ENCODE measurements at regions not wholly inside any gene's neighbourhood (a gene's known extent, or its start where the extent isn't known, plus 50 kb on each side); places are given as distances from the start of the nearest gene placed in this dataset.

DNA sequence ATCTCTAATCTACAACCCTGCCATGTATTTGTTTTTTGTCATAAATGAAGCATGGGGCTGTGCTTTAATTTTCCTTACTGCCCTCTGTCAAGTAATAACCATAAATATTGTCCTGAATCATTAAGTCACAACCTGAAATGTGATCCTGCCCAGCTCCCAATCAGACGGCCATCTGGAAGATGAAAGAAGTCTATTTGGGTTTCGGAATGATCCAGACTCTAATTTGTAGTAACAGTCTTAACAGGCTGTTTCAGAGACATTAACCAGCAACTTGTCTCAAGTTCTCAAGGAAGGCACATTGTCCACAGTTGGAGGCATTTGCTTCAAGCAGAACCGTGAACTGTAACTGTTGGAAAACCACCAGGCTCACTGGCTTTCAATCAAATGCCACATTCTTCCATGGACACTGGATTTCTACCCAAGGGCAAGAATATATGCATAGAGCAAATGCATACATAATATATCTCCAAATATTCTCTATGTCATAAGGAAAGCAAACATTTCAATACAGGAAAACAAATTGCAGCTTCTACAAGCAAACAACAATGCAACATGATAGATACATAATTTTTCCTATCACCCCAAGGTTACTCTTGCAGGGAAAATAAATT is 405.2 kb upstream of the NPVF start:
- DNase-seq (ENCODE audit: low read depth), result no peak

DNA sequence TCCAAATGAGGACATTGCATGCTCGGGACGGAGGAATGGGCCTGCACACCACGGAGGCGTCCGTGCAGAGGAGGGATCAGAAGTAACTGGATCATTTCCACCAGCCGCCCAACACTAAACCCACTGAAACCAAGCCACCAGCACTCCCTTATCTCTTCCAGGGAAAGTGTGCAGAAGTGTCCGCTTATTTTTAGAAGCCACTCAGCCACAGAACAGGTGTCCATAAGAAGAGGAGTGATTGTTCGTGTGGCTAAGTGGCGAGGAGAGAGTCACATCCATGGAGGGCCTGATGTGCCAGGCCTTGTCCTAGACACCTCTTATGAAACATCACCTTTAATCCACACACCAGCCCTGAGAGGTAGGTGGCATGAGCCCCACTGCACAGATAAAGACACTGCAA is 407.9 kb upstream of the NPVF start:
- no peak for DNase-seq (ENCODE audit: low read depth)

DNA sequence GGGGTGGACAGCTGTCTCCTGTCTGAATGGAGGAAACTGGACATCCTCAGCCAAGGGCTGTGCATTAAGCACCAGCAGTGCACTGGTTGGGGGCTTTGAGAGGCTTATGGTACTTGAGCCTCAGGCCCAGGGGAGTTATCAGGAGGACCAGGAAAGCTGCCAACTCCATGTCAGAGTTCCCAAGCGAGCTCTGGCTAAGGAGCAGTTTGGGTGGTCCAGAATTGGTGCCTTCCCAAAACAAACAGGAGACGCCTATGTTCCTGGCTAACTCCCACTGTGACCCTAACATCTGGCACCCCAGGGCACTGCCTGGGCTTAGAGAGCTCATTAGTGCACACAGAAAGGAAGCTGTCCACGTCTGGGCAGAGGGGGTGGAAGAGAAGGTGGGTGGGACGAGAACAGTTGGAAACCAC is 408.6 kb upstream of the NPVF start:
- no peak for DNase-seq (ENCODE audit: low read depth)

DNA sequence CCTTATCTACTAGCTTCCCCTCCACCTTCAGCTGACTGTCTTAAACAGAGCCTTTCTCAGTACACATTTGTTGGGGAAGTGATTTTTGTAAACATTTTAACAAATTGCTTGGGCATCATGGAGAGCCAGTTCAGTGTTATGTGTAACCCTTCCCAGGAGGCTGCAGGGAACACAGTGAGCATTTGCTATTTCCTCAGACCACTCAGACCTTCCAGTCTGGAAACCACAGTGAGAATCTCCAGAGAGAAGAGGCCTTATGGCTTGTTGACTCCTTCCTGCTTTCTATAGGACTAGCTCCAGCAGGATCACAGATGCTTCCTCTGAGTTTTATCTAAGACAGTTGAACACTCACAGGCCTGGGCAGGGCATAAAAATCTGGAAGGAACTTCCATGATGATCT is 409.8 kb upstream of the NPVF start:
- no peak for DNase-seq (ENCODE audit: low read depth)

DNA sequence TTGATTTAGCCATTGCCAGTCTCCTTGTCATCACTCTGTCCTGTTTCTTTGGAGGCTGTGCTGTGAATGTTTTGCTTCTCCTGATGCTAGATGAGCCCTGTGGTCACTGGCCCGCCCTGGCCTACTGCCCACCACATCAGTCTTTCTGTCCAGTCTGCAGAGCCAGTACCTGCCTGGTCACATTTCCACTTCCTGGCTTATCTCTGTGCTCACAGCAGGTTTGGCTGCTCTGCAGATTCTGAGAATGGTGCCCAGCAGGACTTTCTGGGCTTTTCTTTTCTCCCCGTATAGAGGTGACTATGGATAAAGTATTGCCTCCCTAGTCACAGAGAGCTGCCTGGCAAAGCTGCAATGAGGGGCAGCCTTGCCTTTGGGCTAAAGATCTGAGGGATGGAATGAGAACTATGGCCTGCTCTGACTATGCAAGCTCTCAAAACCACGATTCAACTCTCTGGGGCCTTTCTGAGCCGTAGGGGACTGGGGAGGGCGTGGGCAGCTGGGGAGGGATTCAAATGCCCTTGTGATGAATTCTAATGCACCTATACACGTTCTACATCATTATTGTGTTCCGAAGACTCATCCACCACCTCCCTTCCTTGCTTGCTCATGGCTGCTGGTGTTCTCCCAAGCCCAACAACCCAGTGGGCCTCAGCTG is 410.4 kb upstream of the NPVF start:
- DNase-seq (ENCODE audit: low read depth), result no peak

DNA sequence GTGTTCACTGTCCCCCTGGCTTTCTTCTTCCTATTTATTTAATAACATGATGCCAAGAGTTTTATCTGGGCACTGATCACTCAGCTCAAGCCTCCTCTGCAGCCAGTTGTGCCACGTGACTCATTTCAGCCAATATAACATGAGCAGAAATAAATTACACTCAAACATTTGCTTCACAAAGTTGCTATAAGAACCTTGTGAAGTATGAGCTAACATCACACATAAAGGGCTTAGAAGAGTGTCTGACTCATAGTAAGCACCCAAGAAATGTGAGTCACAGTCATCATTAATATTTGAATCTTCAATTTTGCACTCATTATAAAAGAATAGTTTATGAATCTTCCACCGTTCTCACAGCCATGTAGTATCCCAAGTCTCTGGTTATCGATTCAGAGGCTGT is 414.6 kb upstream of the NPVF start:
- DNase-seq (ENCODE audit: low read depth), result no peak

DNA sequence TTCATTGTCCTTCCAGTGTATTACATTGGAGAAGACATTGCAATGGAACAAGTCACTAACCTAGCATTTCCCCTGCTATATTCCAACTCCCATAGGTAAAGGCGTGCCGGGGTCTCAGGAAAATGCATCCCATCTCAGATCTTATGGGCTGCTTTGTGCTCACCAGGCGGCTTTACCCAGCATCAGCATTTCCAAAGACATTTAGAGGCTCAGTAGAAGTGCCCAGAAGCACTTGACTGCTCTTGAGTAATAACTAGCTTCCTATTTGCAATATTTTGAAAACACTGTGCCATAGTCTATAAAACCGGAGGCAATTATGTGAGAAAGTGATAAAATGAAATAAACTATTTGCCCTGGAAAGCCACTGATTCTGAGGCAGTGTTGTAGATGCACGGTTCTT is 415.0 kb upstream of the NPVF start:
- no peak for DNase-seq (ENCODE audit: low read depth)

DNA sequence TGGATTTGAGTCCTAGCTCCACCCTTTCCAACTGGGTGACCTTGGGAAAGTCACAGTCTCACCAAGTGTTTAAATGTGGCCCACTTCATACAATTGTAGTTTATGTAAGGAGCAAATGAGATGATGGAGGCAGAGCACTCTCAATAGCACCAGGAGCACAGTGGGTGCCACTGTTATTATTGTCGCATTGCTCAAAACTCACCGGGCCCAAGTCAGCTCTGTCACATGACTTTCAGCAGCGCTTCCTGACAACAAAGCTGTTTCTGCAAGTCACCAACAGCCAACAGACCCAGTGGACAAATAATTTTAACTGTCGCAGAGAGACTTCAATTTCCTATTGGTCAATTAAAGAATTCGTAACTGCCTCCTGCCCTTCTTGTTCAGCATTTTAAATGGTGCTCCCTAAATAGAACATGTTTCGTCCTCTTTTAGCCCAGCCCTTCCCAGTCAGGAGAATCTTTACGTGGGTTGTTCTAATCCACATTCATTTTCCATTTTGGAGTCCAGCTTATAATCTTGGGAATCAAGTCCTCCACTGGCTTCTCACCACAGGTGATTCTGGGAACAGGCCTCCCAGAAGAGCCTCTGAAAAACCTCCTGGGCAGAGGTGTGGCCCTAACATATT is 415.6 kb upstream of the NPVF start:
- no peak for DNase-seq (ENCODE audit: low read depth)

DNA sequence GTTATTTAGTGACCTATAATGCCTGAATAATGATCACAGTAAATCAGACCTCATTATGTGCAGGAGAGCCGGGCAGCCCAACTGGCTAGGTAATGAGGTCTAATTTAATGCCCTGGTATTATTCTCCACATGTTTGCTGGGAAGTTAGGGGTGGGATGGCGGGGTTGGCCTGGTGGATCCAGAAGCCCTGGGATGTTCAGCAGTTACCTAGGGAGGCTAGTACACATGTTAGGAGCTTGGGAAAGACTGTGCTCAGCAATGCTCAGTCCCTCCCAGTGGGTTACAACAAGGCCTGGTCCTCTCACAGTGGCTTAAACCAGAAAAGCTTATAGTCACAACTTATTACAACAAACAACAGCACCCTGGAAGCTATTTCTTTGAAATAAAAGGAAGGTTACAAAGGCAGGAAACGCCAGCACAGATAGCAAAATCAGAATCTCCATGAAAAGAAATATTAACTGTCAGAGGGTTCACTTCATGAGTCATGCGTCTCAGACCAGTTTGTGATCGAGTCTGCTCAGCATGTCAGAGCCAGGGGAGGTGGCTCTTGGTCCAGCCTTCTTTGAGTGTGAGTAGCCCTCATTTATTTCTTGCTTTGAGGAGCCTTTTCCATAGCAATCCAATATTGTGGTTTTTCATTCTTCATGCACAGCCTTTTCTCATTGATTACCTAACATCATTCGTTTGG is 418.6 kb upstream of the NPVF start:
- no peak for DNase-seq (ENCODE audit: low read depth)

DNA sequence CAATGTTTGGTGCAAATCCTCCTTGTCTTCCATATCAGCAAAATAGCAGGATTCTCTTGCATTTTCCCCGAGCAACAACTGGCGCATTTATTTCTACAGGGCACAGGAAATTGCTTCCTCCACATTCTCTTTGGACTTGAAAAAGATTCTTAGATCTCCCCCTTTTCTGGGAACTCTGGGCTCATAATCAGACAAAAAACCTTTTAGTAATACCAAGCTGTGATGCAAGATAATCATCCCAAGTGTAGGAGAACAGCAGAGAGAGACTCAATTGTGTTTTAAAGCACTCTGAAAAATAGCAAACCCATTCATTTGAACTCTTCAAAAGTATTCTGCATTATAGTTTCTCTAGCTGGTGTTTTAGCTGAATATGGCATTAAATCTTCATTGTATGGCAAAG is 419.6 kb upstream of the NPVF start:
- no peak for DNase-seq (ENCODE audit: low read depth)

DNA sequence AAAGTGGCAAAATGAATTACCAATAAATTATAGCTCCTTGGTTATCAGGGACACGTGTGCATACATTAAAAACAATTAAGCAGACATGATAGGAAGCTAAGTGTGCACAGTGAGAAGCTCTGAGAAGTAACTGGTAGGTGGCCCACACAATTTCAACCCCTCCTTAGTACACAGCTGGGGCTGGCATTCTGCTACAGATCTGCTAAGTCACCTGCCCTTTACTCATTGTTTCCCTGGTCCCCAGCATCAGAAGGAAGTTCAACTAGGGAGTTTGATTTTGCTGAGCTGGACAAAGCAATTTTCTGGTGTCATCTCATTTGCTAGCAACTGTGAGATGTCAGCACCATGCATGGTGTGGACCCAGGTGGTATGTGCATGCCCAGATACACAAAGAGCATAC is 424.1 kb upstream of the NPVF start:
- DNase-seq (ENCODE audit: low read depth), result no peak

DNA sequence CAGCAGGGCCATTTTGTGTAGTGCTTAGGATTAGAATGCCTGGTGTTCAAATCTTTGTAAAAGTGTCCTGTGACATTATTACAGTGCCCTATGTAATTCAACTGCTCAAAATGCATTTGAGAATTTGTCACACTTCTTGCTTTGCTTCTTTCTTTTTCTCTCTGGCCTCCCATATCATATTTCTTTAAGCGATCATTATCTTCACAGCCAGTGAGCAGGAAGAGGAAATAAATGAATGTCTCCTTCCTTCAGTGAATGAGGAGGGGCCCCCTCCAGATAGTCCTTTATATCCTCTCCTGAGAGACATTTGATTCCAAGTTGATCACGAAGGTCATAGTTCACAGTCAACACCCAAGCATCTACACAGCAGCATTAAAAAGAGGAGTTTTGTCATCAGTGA is 425.1 kb upstream of the NPVF start:
- no peak for DNase-seq (ENCODE audit: low read depth)

DNA sequence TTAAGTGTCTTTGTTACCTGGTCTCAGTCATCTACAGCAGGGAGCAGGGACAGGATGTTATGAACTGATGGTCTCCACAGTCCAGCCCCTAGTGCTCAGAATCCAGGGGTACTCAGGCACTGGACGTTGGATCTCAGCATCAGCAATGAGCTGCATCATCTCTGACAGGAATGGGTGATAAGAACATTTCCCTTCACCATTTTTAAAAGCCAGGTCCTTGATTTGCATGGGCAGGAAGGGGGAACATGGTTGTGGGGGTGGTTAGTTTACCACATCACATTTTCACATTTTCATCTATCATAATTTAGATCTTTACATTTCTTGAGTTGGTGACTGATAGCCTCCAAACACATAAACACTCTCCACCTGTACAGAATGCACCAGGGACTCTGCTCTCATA is 427.8 kb upstream of the NPVF start:
- DNase-seq (ENCODE audit: low read depth), result no peak

DNA sequence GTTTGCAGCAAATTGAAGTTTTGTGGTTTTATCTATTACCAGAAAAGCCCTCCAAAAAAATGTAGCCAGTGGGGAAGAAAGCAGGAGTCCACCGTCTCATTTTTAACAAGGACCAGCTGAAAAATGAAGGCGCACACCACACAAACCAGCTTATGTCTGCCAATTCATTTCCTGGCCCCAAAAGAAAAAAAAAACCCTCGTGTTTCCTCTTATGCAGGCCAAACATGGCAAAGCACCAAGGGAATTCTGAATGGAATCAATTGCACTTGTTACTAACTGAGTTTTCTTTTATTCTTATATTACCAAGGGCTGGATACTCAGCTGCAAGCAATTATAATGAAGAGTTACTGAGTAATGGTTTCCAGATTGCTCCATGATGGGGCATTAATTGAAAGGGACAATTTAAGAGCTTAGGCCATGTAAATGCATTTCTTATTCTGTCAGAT is 428.3 kb upstream of the NPVF start:
- no peak for DNase-seq (ENCODE audit: low read depth)

DNA sequence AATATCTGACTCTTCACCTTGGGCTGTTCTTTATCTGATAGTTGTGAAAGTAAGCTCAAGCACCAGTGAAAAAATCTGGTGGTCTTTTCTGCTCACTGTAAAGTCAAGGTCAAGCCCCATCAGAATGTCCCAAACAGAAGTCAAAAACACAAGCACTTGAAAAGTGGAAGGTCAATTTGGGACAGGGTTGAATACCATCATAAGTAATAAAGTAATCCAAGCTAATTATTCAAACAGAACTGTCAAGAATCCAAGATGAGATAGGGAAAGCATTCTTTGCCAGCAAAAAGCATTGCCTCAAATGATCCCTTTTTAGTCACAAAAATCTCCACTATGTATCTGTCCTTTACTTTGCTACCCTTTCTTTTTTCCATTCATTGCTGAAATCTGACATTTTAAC is 430.1 kb upstream of the NPVF start:
- no peak for DNase-seq (ENCODE audit: low read depth)

DNA sequence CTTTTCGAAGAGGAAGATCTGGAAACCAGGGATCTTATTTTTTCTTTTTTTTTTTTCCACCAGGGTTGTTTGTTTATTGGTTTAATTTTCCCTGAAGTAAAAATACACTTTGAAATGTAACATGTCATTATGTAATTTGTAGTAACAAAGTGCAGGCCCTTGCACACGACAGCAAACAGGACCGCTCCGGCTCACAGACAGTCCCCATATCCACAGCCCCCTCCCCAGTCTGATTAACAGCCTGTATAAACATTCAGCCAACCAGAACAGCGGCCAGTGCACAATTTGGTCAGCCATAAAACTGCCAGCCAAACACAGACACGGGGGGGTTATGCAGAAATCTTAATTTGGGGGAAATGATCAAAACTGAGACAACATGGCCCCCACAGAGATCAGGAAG is 431.6 kb upstream of the NPVF start:
- DNase-seq (ENCODE audit: low read depth), result no peak

DNA sequence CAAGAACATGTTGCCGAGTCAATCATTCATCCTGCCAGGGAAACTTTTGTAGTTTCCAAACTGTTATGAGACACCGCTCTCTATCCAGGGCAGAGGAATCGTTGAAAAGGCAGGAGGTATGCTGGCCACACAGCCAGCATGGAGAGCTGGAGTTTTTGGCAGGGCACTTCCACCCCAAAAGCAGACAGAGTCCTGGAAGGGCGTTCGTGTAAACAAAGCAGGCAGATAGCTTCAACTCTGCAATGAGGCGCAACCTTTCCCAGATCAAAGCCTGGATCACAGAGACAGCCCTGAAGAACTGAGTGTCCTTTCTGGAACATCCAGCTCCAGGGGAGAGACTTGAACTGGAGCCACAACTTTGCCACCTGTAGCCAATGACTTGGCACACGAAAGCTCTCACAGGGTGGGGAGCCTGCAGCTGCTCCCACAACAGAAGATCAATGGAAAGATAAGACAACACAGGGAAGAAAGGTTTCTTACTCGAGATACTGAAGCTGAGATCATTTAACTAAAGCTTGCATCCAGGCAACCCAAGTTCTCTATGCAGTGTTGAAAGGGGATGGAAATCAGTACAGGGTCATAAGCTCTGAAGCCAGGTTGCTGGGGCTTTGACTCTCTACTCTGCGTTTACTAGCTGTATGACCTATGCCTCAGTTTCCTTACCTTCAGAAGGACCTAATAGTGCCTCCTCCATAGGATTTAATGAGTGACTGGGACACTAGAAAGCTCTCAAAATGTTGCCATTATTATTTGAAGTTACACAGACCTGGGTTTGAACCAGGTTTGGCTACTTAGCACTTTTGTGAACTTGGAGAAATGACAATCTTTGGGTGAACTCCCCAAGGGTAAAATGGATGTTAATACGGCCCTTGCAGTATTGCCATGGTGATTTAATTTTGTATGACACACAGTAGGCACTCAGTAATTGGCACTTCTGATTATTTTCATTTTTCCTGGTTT is 434.8 kb upstream of the NPVF start:
- no peak for DNase-seq (ENCODE audit: low read depth)

DNA sequence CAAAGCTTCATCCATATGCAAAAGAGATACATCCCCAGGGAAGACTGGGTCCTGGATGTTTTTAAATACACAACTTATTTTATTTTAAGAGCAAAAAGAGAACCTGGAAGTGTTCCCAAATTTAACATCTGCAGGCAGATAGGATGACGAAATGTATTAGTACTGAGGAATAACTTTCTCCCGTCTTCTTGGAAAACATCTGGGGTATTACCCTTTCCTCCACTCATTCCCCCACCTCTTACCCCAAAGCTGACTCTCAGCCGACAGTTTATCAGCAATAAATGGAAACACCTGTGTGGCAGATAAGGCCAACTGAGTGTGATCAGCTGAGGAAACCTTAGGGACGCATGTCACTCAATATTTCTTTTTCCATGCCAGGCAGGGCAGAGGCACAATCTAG is 435.6 kb upstream of the NPVF start:
- no peak for DNase-seq (ENCODE audit: low read depth)

DNA sequence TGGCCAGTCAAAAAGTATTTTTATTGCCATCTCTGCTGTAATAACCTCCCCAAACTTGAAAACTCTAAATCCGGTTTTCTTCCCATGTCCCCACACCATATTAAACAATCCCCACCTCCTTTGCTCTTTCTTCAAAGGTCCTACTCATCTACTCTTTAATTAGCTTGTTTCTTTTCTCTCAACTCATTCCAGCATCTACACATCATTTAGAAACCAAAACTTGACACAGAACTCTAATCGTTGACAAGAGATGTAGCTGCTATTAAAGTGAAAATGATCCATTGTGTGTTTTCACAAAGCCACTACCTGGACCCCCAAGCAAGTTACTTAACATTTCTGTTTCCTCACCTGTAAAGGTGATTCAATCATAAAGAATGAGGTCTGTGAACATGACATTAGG is 436.3 kb upstream of the NPVF start:
- no peak for DNase-seq (ENCODE audit: low read depth)

DNA sequence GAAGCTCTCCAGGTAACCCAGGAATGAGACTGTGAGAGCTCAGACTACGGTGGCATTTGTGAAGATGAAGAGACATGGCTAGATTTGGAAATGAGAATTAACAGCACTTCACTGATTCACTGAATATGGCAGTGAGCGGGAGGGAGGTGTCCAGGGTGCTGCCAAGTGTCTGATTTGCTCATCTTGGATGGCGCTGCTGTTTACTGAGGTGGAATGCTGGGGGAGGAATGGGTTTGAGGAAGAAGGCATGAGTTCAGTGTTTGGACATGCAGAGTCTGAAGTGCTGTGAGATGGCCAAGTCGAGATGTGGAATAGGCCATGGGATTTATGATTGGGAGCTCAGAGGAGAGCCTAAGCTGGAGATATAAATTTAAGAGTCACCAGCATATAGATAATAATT is 437.1 kb upstream of the NPVF start:
- DNase-seq (ENCODE audit: low read depth), result no peak

DNA sequence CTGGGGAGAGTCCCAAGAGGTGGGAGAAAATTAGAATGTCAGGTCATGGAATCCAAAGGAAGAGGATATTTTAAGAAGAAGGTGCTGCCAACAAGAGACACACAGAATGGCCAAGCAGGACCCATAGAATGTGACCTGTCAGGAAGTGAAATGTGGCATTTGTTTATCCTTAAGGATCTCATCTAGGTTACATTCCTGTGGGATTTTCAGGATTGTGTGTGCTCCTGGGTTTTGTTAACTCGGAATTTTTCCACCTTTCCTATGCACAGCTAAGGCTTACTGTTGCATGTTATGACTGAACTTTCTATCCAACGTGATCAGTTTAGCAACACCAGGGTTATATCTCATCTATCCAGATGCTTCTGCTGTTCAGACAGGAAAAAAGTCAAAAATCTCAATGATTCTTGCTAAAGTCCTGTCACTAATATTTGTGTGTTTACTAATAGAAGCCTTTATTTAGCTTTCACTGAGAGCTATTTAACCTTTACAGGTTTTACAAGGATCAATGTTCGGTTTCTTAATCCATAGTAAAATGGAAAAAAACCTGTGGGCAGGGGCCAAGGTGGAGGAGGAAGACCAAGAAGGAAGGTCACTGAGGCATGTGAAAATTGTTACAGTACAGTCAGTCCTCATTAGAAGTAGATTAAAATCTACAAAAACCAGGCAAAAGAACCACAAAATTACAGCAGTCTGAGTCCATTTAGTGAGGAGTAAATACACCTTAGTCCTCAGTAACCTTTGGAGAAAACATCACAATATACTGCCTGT is 437.8 kb upstream of the NPVF start:
- DNase-seq (ENCODE audit: low read depth), result no peak
